ENCODE measurements at regions not wholly inside any gene's neighbourhood (a gene's known extent, or its start where the extent isn't known, plus 50 kb on each side); places are given as distances from the start of the nearest gene placed in this dataset.

DNA sequence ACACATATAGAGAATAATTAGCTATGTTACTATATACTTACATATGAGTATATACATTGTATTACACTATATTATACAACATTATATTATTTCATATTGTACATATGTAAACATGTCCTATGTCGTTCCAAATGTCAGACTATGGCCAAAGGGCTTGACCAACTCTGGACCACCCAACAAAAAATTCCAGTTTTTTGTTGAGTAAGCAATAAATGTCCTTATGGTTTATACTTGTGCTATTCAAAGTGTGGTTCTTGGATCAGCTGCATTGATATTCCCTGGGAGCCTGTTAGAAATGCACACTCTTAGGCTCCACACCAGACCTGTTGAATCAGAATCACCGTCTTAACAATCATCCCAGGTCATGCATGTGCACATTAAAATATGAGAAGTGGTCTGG lies 225.4 kb upstream of the ZFP64 start:
- TF ChIP-seq FOS (IDR thresholded peaks at IDR 0.05; ENCODE audit: borderline replicate concordance, extremely low read depth, insufficient read length) (no peak), HCFC1 (IDR thresholded peaks at IDR 0.05; ENCODE audit: low read length) (no peak), POU2F2 (IDR thresholded peaks at IDR 0.05; ENCODE audit: borderline replicate concordance, low read depth, low read length) (no peak), POLR2A (IDR thresholded peaks at IDR 0.05; ENCODE audit: low read depth, low read length) (no peak), RELA (IDR thresholded peaks at IDR 0.05; ENCODE audit: borderline replicate concordance, partially characterized antibody) (no peak), NR2F1 (conservative IDR thresholded peaks at IDR 0.05) (no peak), CBX5 (IDR thresholded peaks at IDR 0.05; ENCODE audit: low read depth) (no peak), YY1 (IDR thresholded peaks at IDR 0.05; ENCODE audit: low read depth, low read length) (no peak), FOXM1 (IDR thresholded peaks at IDR 0.05; ENCODE audit: low read depth, low read length) (no peak), ZNF274 (IDR thresholded peaks at IDR 0.05; ENCODE audit: insufficient read depth, insufficient read length) (no peak), HDAC6 (IDR thresholded peaks at IDR 0.05; ENCODE audit: unreplicated experiment) (no peak), POLR2AphosphoS5 (IDR thresholded peaks at IDR 0.05; ENCODE audit: low read length) (no peak)
- TF ChIP-seq, protein P1, sequence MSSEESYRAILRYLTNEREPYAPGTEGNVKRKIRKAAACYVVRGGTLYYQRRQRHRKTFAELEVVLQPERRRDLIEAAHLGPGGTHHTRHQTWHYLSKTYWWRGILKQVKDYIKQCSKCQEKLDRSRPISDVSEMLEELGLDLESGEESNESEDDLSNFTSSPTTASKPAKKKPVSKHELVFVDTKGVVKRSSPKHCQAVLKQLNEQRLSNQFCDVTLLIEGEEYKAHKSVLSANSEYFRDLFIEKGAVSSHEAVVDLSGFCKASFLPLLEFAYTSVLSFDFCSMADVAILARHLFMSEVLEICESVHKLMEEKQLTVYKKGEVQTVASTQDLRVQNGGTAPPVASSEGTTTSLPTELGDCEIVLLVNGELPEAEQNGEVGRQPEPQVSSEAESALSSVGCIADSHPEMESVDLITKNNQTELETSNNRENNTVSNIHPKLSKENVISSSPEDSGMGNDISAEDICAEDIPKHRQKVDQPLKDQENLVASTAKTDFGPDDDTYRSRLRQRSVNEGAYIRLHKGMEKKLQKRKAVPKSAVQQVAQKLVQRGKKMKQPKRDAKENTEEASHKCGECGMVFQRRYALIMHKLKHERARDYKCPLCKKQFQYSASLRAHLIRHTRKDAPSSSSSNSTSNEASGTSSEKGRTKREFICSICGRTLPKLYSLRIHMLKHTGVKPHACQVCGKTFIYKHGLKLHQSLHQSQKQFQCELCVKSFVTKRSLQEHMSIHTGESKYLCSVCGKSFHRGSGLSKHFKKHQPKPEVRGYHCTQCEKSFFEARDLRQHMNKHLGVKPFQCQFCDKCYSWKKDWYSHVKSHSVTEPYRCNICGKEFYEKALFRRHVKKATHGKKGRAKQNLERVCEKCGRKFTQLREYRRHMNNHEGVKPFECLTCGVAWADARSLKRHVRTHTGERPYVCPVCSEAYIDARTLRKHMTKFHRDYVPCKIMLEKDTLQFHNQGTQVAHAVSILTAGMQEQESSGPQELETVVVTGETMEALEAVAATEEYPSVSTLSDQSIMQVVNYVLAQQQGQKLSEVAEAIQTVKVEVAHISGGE (CRISPR knock-in tag; IDR thresholded peaks at IDR 0.05), result no peak
- TF ChIP-seq, protein P2, sequence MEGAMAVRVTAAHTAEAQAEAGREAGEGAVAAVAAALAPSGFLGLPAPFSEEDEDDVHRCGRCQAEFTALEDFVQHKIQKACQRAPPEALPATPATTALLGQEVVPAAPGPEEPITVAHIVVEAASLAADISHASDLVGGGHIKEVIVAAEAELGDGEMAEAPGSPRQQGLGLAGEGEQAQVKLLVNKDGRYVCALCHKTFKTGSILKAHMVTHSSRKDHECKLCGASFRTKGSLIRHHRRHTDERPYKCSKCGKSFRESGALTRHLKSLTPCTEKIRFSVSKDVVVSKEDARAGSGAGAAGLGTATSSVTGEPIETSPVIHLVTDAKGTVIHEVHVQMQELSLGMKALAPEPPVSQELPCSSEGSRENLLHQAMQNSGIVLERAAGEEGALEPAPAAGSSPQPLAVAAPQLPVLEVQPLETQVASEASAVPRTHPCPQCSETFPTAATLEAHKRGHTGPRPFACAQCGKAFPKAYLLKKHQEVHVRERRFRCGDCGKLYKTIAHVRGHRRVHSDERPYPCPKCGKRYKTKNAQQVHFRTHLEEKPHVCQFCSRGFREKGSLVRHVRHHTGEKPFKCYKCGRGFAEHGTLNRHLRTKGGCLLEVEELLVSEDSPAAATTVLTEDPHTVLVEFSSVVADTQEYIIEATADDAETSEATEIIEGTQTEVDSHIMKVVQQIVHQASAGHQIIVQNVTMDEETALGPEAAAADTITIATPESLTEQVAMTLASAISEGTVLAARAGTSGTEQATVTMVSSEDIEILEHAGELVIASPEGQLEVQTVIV (IDR thresholded peaks at IDR 0.05; ENCODE audit: borderline replicate concordance, partially characterized antibody), result no peak

All from GM12878 (cell line).